Colonic mucosa (tissue), 4 donors: ENCODE measurements at regions not wholly inside any gene's neighbourhood (a gene's known extent, or its start where the extent isn't known, plus 50 kb on each side); places are given as distances from the start of the nearest gene placed in this dataset.

Experiments
- DNase-seq: peaks from one replicate; pipeline ENCODE4 v3.0.0-alpha.2; 2020
- H3K27ac ChIP-seq: fragments of 200-600 bp; one replicate; pipeline ENCODE4 v1.8.0; 2021
- H3K27me3 ChIP-seq: fragments of 200-600 bp; one replicate; pipeline ENCODE4 v1.8.0; 2021
- H3K36me3 ChIP-seq: fragments of 200-600 bp; one replicate; pipeline ENCODE4 v1.8.0; 2021
- H3K4me1 ChIP-seq: fragments of 200-600 bp; one replicate; pipeline ENCODE4 v1.8.0; 2021; ENCODE audit warnings: mild to moderate bottlenecking
- H3K4me3 ChIP-seq: fragments of 200-600 bp; one replicate; pipeline ENCODE4 v1.8.0; 2021
- H3K9ac ChIP-seq, 2 donors: one replicate each; pipeline ENCODE4 v1.7.0; 2013; ENCODE audit warnings: control low read depth in 2 of 2, low read depth in 2 of 2, low read length in 2 of 2
- H3K9me3 ChIP-seq: fragments of 200-600 bp; one replicate; pipeline ENCODE4 v1.8.0; 2021
- CTCF ChIP-seq: fragments of 200-600 bp; IDR thresholded peaks from one replicate; pipeline ENCODE4 v1.8.0; 2022; ENCODE audit warnings: antibody characterized with exemption, mild to moderate bottlenecking
- intact Hi-C: fragments of 100-400 bp; cut with DNase I; formaldehyde crosslinking; loops from one replicate; pipeline ENCODE4 v1.14.1; 2022
- donor health status: healthy.
- donor health status: DM: no; HTN: no; CAD: no.
- donor health status: DM: no; HTN: no; CAD: no.

GRCh38 chr9:100913257-100913656 is 115.3 kb upstream of the PLPPR1 start:
- no peaks in the 10 kb centered on the region for H3K4me1 ChIP-seq
- H3K4me3 ChIP-seq = no peak overlapping the region
- no peaks in the 10 kb centered on the region for H3K27me3 ChIP-seq
- DNase-seq = no peak
- no peaks in the 10 kb centered on the region for H3K9me3 ChIP-seq
- H3K27ac ChIP-seq = no peak overlapping the region
- intact Hi-C loops = no loop called here
- no peak for TF ChIP-seq CTCF
- H3K9ac ChIP-seq = no peak overlapping the region
- no peaks in the 10 kb centered on the region for H3K36me3 ChIP-seq

- no peaks in the 10 kb centered on the region for H3K4me1 ChIP-seq
- no peaks in the 10 kb centered on the region for H3K36me3 ChIP-seq
- H3K27ac ChIP-seq = no peak overlapping the region
- no peak for TF ChIP-seq CTCF
- H3K9ac ChIP-seq = no peak overlapping the region
- H3K9me3 ChIP-seq = no peaks in the 10 kb centered on the region
- no peak overlapping the region for H3K4me3 ChIP-seq
- intact Hi-C loops = no loop called here
- no peaks in the 10 kb centered on the region for H3K27me3 ChIP-seq
- no peak for DNase-seq
Observed at GRCh38 chr9:100914266-100914665, 114.3 kb upstream of the PLPPR1 start.

DNA sequence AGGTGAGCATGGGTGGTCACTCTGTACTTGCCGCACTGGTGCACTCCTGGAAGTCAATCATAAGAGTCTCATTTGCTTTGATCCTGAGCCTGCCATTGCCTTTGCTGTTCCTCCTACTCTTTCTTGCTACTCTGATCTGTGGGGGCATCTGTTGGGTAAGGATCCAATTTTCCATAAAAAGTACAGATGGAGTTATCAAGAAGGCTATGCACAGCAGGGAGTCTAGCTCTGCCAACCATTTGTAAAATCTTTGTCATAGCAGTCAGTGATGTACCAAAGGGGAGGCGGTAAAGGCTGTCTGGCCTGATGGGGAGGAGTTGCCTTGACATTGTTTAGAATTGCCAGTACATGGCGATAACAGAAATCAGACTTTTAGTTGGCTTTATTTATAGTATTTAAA is 109.0 kb upstream of the PLPPR1 start:
- Histone ChIP-seq H3K4me3 (no peak overlapping the region), H3K9me3 (no peaks in the 10 kb centered on the region), H3K27ac (no peak overlapping the region), H3K36me3 (no peaks in the 10 kb centered on the region), H3K9ac (no peak overlapping the region), H3K27me3 (no peaks in the 10 kb centered on the region), H3K4me1 (no peaks in the 10 kb centered on the region)
- intact Hi-C loops = no loop called here
- DNase-seq = no peak
- TF ChIP-seq CTCF = no peak

GRCh38 chr9:100926366-100926765 is 102.2 kb upstream of the PLPPR1 start:
- H3K27me3 ChIP-seq = no peaks in the 10 kb centered on the region
- H3K4me3 ChIP-seq = no peak overlapping the region
- H3K9ac ChIP-seq = no peak overlapping the region
- H3K4me1 ChIP-seq = no peaks in the 10 kb centered on the region
- H3K27ac ChIP-seq = no peak overlapping the region
- H3K36me3 ChIP-seq = no peaks in the 10 kb centered on the region
- TF ChIP-seq CTCF = no peak
- intact Hi-C loops = no loop called here
- no peak for DNase-seq
- no peaks in the 10 kb centered on the region for H3K9me3 ChIP-seq

GRCh38 chr9:100927763-100928162 is 100.8 kb upstream of the PLPPR1 start:
- Histone ChIP-seq H3K27ac (no peak overlapping the region), H3K9me3 (no peaks in the 10 kb centered on the region), H3K4me1 (no peaks in the 10 kb centered on the region), H3K36me3 (no peaks in the 10 kb centered on the region), H3K27me3 (no peaks in the 10 kb centered on the region), H3K4me3 (no peak overlapping the region), H3K9ac (no peak overlapping the region)
- DNase-seq = no peak
- no peak for TF ChIP-seq CTCF
- intact Hi-C loops = no loop called here

- intact Hi-C loops = no loop called here
- Histone ChIP-seq H3K27me3 (no peaks in the 10 kb centered on the region), H3K27ac (no peak overlapping the region), H3K4me1 (no peaks in the 10 kb centered on the region), H3K36me3 (no peaks in the 10 kb centered on the region), H3K9me3 (no peaks in the 10 kb centered on the region), H3K9ac (no peak overlapping the region), H3K4me3 (no peak overlapping the region)
- no peak for DNase-seq
- no peak for TF ChIP-seq CTCF
Observed at GRCh38 chr9:100933656-100934055, 94.9 kb upstream of the PLPPR1 start.
